ENCODE measurements at regions not wholly inside any gene's neighbourhood (a gene's known extent, or its start where the extent isn't known, plus 50 kb on each side); places are given as distances from the start of the nearest gene placed in this dataset.

DNA sequence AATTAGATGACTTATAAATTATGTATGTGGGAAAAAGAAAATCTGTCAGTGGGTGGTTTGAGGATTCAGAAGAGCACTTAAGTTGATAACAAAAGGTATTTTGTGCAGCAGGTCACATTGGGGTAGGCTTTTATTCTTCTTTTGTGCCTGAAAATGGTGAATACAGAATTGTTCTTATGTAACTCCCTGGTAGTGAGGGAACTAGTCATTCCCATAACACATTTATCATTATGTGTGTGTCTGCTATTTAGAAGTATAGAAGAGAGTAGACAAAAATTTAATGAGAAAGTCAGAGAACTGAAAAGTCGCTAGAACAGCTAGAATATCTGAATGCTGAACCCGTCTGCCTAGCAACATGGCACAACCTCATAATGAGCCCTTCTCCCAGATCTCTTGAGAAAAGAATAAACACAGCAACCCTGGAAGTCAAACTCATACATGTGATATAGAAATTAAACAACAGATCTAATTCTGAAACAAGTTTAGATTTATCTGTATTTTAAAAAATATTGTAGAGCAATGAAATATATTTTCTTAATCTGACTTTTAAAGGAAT is 111.8 kb upstream of the EDNRB start:
- no peak for TF ChIP-seq CTCF (IDR thresholded peaks at IDR 0.05; ENCODE audit: insufficient read depth, low read length, poor library complexity, severe bottlenecking)
- no peak for TF ChIP-seq EZH2phosphoT487 (conservative IDR thresholded peaks at IDR 0.05; ENCODE audit: low read length)
